NCI-H524 treated with DMSO at 0.1 percent for 48 hours (cell line): ENCODE measurements at regions not wholly inside any gene's neighbourhood (a gene's known extent, or its start where the extent isn't known, plus 50 kb on each side); places are given as distances from the start of the nearest gene placed in this dataset.

Experiments
- DNase-seq: peaks from one replicate; lab custom pipeline; 2025; lab: John Stamatoyannopoulos, UW

DNA sequence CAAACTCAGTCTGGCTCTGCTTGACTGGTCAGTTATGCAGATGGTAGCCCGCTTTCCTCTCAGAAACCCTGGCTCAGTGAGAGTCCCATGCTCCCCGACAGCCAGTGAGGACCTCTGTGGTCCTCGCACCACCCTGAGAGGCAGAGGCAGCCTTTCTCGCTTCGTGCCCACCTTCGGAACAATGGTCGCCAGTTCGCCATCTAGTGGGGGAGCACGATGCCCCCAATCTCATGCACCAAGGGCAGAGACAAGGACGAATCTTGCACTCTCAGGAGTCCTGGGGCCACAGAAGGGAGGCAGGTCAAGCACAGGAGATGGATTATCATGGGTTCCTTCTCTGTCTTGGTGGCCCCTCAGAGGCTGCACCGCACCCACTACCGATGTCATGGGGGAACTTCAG, 75.2 kb downstream of the RHCG start:
- DNase-seq = no peak

DNA sequence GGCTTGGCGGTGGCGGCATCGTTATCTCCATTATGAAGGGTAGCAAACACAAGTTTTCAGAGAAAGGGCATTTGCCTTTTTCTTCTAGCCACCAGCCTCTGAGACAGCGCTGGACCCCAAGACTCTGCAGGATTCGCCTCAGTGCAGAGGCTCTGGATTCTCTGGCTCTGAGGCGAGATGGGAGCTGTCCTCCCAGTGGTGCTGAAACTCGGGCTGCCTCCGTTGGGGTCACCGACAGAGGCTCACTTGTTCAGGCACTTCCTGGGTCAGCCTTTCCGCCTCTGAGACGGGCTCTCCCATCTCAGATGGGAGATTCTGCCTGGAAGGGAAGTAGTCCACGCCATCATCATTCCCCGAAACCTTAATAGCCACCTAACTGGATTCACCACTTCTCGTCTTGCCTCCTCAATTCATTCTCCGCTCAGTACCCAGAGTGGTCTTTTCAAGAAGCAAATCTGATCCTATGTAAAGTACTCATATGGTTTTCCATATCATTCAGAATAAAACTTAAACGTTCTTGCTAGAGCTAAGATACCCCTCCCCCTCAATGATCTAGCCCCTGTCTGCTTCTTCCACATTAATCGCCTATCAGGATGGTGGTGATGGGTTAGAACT, 76.9 kb downstream of the RHCG start:
- no peak for DNase-seq

DNA sequence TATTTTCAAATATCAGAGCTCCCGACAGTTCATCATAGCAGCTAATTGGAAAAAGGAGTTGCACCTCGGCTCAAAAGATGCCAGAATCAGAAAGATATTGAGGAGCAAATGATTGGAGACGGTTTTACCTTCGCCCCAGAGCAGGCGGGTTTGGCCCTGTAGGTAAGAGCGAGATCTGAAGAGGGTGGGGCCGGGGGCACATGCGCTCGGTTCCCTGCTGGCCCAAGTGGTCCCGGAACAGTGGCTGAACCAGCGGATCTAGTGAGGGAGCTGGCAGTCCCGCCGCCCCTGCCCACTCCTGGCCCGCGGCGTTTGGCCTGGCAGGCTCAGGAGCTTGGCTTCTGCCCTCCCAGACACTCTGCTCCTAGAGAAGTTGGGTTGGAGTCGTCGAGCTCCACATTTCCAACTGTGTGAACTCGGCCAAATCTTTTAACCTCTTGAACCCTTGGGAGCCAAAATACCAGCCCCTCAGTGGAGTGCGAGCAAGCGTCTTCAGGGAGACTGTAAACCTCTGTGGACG, 79.1 kb downstream of the RHCG start:
- no peak for DNase-seq

DNA sequence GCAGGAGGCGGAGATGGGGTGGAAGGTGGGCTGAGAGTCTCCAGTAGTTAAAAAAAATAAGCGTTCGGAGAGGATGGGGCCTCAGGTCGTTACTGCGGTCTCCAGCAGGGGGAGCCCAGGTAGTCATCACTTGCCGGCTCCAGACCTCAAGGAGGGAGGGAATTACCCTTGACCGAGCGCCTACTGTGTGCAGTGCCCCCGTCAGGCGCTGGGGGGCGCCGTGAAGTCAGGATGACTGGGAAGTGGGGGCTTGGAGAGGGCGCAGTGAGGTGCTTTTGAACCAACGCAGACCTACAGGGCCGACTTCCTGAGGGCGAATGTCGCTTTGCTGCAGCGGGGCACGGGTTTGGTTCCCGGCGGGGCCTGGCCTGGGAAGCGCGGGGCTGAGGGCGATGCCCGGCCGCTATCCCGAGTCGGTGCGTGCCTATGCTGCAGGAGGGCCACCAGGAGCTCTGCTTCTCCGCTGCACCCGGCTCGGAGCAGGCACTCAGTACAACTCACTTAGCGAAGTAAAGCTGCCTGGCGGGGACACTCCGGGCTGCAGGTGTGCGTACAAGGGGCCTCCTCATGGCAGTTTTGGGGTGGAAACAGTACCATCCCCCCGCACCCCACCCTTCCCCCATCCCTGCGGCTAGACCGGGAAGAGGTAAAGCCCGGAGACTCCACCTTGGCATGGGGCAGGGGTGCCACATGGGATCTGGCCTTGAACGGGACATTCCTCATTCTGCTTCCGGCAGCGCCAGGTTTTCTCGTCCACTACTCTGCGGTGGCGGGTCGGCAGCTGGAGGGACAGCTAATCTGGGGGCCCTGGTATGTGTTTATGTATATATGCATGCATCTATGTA, 79.8 kb downstream of the RHCG start:
- peak; percentile 41 for DNase-seq

DNA sequence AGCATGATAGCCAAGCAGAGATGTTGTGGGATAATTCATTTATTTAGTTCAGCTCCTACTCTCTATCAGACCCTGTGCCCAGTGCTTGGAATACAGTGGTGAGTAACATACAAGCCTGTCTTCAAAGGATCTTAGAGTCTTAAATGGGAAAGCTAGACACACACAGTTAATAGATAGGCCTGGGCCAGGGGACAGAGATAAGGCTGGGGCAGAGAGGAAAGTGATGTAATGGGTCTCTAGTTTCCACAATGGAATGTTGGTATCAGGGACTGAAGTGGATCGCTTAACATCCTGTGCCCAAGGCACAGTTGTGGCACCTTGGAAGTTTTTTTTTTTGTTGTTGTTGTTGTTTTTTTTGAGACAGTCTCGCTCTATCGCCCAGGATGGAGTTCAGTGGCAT, 79.9 kb upstream of the POLG start:
- no peak for DNase-seq

DNA sequence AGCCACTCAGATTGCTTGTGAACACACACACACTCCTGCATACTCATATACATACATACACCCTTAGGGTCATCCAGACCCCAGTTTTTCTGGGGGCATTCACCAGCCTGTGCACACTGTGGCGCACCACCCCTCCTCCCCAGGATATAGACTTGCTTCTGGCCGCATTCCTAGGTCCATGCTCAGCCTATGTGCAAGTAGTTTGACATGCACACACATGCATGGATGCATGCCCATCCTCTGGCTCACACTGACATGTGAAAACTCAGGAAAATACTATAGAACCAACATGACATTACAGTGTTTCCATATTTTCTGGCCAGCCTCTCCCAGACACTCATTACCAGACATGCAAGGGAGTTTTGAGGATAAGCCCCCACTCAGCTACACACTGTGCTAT, 79.3 kb upstream of the POLG start:
- no peak for DNase-seq

DNA sequence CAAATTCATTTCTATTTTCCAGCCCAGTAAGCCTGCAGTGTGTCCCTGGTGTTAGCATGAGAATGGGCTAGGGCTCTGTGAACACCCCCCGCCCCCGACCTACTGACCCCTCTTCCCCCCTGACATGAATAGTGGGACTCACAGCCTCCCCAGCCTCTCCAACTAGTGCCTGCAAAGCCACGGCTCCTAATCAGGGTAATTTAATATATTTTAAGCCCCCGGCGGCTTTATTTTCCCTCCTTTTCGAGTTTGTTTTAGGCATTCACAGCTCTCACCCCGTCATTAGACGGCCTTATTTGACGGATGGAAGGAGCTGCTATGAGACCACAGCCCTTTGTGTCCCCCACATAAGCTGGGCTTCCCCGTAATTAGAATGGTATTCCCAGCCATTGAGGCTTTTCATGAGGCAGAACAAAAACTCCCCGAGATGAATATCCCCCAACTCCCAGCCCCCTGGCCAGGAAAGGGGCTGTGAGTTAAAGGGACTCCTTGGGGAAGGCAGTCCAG, 78.3 kb upstream of the POLG start:
- DNase-seq = no peak

DNA sequence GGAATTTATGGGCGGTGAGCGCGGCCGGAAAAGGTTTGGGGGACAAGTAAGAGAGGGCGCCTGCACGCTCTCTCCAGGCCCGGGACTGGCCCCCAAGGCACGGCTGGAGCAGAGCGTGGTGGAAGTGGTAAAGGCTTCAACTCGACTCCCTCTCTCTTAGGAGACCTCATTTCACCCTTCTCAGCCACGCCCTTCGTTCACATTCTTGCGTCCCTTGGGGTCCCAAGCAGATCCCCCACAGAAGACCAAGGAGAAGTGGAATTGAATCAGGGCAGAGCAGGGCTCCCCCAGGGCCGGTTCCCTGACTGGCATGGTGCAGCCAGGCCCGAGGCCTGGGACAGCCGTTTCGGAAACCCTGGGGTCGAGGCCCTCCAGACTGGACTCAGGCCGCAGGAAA, 75.4 kb upstream of the POLG start:
- DNase-seq = no peak

DNA sequence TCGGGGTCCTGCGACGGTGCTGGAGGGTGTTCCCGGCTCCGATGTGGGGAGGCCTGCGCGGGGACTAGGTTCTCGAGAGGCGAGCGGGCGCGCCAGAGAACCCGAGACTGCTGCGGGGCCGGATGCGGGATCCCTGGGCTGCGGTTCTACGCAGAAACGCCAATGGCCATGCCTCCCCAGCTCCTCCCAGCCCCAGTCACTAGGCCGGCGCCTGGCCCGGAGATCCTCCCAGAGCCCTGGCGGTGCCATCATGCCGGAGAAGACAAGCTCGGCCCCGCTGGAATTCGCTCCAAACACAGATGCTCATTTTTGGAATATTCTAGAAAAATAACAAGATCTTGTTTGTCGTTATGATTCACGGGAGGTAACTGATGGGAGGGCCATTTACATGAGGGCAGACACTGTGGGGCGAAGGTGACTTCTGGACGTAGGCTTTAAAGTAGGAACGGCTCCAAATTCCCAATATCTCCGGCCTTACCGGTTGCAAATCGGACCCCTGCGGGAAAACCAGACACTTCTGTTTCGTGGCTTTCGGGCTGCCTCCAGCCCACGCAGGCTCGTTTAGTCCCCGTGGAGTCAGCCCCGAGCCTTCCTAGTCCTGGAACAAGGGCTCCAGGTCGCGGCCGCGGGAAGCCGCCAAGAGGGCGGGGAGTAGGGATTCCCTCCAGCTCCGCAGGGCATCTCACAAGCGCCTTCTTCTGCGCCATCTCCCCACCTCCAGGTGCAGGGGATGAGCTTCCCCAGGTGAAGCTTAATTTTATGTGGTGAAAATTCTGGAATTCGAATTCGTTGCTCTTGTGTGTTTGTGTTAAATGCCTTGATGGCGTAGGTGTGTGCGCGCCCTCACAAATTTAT, 74.8 kb upstream of the POLG start:
- DNase-seq = no peak

DNA sequence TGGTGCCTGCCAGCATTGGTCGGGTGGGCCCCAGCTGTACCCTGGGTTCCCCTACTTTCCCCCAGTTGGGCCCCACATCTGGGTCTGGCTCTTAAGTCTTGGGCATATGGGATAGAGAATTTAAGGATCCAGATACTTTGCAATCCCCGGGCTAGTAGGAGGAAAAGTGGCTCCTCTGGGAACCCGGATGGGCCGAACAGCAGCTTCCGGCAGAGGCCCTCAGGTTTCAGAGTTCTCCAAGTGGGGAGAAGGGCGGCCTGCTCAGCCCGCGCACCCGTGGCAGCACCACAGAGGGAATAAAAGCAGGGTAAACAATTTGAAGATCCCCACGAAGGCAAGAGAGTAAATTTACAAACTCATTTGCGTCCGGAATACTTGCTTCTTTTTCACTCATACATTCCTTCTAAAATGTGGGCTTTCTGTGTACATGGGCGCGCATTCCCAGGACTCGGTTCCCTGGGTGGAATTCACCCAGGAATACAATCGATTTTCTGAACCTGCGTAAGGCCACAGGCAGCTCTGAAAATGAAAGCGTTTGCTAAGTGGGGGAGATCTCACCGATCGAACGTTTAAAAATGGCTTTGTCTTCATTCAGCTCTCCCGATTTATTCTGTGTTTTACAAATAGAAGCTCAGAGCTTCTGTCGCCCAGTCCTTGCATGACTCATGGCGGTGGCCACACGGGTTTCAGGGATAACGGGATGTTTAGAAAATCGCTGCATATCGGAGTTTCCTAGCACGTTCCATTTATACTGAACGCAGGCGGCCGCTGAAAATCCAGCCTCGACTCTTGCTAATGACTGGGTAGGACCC, 74.0 kb upstream of the POLG start:
- no peak for DNase-seq

DNA sequence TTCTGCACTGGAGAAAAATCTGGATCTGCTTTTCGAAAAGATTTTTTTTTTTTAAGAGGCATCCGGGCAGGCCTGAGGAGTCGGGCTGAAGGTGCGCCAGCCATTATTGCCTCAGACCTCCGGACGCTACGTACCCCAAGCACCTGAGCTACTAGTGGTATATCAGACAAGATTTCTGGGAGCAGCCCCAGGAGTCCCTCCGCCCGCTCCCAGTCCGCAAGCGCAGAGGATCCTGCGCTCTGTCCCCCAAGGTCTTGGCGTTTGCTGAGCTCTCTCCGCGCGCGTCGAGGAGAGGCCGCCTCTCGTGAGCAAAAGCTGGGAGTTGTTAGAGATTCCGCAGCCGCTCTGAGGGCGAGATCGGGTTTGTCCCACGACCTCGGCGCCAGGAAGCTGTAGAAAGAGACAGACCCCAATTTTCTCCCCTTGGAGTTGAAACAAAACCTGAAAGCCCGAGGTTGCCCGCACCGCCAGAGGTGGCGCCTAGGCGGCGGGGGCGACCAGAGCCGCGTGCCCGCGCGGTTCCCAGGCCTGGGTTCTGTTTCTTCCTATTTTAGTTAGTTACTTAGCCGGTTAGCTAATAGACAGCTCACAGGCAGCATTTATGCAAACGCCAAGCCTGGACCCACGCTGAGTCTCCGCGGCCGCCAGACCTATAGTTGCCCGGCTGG, 72.5 kb upstream of the POLG start:
- no peak for DNase-seq

DNA sequence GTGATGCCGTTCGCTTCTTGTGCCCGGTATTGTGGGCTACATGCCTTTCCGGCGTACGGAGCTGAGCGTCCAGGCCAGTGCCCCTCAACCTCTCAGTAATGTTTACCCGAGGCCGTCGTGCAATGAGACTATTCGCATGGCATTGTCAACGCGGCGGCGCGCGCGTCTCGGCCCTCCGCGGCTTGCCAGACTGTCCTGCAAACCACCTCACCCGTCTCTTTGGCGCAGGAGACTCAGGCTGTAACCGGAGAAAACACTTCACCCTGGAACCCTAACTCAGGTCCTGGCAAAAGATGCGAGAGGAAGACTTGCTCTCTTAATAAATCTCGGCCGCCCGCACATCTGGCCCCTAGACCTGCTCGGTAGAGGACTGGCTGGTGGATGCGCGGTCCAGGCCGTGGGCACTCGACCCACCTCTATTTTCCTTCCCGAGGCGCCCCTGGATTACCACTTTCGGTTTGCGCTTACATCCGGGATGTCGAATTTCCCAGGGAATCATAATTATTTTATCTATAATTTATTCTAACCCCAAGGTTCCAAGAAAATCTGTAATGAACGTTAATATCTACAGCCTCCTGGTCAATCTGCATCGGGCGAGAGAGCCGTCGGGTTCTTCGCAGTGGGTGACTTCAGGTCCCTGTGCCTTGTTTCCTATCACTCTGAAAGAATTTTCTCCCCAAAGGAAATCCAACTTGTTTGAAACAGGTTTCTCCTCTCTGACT, 71.8 kb upstream of the POLG start:
- no peak for DNase-seq

DNA sequence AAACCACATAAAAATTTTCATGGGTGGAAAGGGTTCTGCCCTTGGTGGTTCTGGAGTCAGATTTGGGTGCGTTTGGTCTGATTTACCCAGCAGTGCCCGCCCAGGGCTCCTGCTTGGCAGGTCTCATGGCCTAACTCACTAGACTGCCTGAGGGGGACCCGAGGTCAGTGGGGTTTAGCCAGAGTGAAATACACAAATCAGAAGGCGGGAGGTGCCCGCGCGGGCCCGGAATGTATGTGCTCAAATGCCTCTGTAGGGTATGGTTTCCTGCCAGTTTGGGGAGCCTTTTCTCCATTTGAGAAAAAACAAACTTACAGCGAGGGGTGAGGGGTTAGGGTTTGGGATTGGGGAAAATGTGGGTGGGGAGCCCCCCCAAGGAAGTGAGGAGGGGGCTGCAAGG, 70.9 kb upstream of the POLG start:
- DNase-seq = no peak

DNA sequence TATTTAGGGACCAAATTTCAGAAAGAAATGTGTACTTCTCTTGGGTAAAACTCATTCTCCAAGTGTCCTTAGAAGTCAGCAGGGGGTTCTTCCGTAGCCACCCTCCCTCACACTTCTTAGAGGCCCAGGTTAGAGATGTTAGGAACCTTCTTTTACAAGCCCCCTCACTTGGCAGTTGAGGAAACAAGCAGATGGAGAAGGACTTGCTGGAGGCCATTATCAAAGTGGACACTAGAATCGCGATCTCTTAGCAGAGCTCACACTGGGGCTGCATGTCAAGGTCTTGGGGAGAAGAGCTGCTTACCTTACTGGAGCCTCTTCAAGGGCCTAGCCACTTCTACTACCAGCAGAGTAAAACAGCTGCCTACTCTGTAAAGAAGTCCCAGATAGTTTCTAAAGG, 69.4 kb upstream of the POLG start:
- DNase-seq = no peak

DNA sequence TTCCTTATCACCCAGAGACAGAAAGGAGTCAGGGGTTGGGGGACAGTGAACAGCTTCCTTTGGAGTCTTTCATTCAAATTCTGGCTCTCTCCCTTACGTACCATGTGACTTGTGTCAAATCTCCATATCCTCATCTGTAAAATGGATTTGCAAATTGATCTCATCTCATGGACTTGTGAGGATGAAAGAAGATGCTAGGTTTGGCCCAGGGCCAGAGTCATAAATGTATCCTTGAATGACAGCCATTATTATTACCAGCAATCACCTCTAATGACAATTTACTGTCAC, 67.8 kb upstream of the POLG start:
- DNase-seq = no peak

DNA sequence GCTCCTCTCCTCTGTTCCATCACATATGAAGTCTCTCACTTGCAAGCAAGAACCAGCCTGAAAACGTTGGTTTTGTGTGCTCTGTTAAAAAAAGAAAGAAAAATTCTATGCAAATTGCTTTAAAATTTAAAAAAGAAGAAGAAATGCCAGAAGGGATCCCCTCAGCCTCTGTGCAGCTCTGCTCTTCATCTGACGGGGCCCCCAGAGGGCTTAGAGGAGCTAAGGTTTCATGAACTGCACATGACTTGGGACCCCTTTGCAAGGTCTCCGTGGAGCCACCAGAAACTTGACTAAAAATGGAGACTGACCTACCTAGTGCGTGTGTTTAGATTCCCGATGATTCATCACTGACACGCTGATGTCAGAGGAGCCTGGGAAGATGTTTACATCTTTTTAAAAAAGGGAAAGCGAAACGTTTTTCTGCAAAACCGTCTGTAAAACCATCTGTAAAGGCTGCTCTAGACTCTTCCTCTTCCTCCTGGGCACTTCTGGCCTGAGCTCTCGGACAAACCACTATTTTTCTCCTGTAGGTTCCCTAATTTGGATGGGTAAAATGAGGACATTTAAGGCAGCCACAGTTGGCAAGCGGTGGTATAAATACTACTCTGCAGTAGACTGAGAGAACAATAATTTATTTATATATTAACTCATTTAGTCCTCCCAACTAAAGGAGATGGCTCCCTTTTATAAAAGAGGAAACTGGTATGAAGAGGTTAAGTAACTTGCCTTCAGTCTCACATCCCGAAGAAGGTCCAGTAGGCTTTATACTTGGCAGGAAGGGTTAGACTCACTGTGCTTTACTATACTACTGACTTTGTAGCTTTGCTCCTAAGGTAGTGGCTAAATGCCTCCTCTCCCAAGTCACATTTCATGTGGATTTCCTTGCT, 67.2 kb upstream of the POLG start:
- no peak for DNase-seq

DNA sequence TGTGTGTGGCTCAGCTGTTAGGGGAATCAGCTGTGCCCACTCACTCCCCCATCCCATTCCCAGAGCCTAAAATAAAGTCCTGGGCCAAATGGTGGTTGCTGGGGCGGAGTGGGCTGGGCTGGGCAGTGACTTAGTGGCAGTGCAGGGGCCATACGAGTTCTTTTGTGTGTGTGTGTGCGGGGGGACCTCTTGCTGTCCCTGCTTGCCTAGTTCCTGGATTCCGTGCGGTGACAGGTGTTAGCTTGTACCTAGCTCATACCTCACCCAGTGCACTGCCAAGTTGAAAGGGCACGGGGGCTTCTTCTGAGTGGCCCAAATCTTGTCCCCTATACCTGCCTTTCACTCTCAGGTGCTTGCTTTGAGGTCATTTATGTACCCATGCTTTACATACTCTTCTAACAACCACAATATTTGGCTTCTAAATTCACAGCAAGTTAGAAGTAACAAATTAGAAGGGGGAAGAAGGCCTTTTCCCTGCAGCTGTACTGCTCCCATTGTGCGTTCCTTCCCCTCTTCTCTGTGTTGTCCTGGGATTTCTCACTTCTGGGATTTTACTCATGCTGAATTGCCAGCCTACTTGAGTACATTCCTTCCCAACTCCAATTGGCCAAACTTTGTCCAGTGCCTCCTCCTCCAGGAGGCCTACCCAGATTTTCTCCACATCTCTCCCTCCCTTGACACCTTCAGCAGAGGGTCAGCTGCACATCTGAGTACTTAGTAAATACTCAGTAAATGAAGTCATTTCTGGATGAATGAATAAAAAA, 66.3 kb upstream of the POLG start:
- no peak for DNase-seq

DNA sequence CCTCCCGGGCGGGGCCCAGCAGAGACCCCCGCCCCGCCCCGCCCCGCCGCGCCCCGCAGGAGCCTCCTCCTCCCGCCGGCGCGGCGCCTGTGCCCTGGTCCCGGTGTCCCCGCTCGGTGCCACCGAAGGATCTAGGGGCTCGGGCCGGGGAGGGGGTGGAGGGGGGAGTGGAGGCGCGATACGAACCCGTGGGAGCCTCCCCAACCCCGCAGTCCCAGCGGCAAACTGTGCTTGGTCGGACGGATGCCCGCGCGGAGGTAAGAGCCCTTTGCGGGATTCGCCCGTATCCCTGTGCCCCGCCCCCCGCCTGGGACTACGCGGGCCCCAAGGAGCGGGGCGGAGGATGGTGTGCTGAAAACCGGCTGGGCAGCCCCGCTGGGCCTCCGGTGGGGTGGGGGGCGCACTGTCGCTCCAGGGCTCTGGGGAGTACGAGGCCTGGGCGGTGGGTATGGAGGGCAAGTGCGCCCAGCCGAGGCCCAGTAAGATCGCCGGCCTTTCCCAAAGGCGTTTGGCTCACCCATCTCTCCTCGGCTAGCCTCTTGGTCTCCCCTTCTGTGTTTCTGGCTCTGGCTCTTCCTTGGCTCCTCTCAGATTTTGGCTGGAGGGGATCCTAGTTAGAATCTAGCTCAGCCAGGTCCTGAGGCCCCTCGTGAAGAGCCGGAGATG, 65.6 kb upstream of the POLG start:
- no peak for DNase-seq
